H1 (cell line): ENCODE measurements at regions not wholly inside any gene's neighbourhood (a gene's known extent, or its start where the extent isn't known, plus 50 kb on each side); places are given as distances from the start of the nearest gene placed in this dataset.

Experiments used
- CTCF ChIA-PET: fragments of 300-600 bp; sonication (Branson Sonifier 250); formaldehyde crosslinking; loops from one replicate; lab custom pipeline; 2021; ENCODE audit not compliant: partially characterized antibody; lab: Charles Lee
- POLR2A ChIA-PET: fragments of 300-600 bp; sonication (Branson Sonifier 250); formaldehyde crosslinking; loops from one replicate; lab custom pipeline; 2021; ENCODE audit warnings: inconsistent platforms; ENCODE audit not compliant: partially characterized antibody; lab: Charles Lee
- DNase-seq, 2 experiments: peaks; one replicate each; pipeline versions ENCODE4 v3.0.0 to v3.0.0-alpha.2; 2010 to 2022; ENCODE audit warnings: low spot score in 2 of 2, low read depth in 1 of 2, mixed read lengths in 1 of 2
- FAIRE-seq: peaks from 2 replicates; lab custom pipeline; 2011; peaks lifted over from hg19 to GRCh38; lab: Jason Lieb, UNC
- H2AFZ ChIP-seq: 2 replicates; pipeline ENCODE4 v1.8.1; 2012; ENCODE audit warnings: low read length, inconsistent platforms
- H2AK5ac ChIP-seq: 2 replicates; pipeline ENCODE4 v1.6.1; 2013; ENCODE audit warnings: low read depth, low read length
- H2BK120ac ChIP-seq: replicated peaks from 2 replicates; pipeline ENCODE3; 2013; ENCODE audit warnings: low read depth, low read length, inconsistent platforms
- H2BK12ac ChIP-seq: 2 replicates; pipeline ENCODE4 v1.6.1; 2013; ENCODE audit warnings: low read depth, low read length
- H2BK15ac ChIP-seq: 2 replicates; pipeline ENCODE4 v1.6.1; 2013; ENCODE audit warnings: low read length
- H2BK20ac ChIP-seq: 2 replicates; pipeline ENCODE4 v1.6.1; 2013; ENCODE audit warnings: low read length
- H2BK5ac ChIP-seq: 2 replicates; pipeline ENCODE4 v1.6.1; 2013; ENCODE audit warnings: low read depth, low read length
- H3K14ac ChIP-seq: 2 replicates; pipeline ENCODE4 v1.6.1; 2013; ENCODE audit warnings: inconsistent platforms; ENCODE audit not compliant: insufficient read length
- H3K18ac ChIP-seq: 2 replicates; pipeline ENCODE4 v1.6.1; 2013; ENCODE audit warnings: low read length; ENCODE audit errors: extremely low read depth
- H3K23ac ChIP-seq: 2 replicates; pipeline ENCODE4 v1.6.1; 2013; ENCODE audit warnings: inconsistent platforms; ENCODE audit not compliant: insufficient read length
- H3K23me2 ChIP-seq: 2 replicates; pipeline ENCODE4 v1.6.1; 2013; ENCODE audit warnings: low read depth, low read length
- H3K27ac ChIP-seq: 2 replicates; pipeline ENCODE4 v1.6.1; 2011; ENCODE audit warnings: low read depth, low read length, inconsistent platforms
- H3K27me3 ChIP-seq, 4 experiments: replicated peaks in 1 of 4; 1 replicate in 1 of 4; 2 replicates in 3 of 4; pipeline versions ENCODE4 v1.6.1 to v1.8.1; 2011 to 2013; ENCODE audit warnings: low read length in 3 of 4, mild to moderate bottlenecking in 3 of 4, inconsistent platforms in 2 of 4, mixed read lengths in 2 of 4, moderate library complexity in 1 of 4; ENCODE audit not compliant: control insufficient read depth in 3 of 4, insufficient read depth in 3 of 4; ENCODE audit errors: extremely low read depth in 1 of 4
- H3K36me3 ChIP-seq, 4 experiments: 2 replicates each; pipeline versions ENCODE4 v1.6.1 to v1.8.1; 2011 to 2013; ENCODE audit warnings: mild to moderate bottlenecking in 4 of 4, low read length in 3 of 4, moderate library complexity in 2 of 4, control low read depth in 1 of 4, inconsistent platforms in 1 of 4; ENCODE audit not compliant: insufficient read depth in 4 of 4, control insufficient read depth in 2 of 4
- H3K4ac ChIP-seq: replicated peaks from 2 replicates; pipeline ENCODE3; 2013; ENCODE audit warnings: low read length, low read depth, mixed read lengths, inconsistent platforms; ENCODE audit not compliant: insufficient read length
- H3K4me1 ChIP-seq, 4 experiments: replicated peaks in 1 of 4; 1 replicate in 1 of 4; 2 replicates in 3 of 4; pipeline versions ENCODE4 v1.6.1 to v1.8.1; 2011 to 2013; ENCODE audit warnings: low read length in 3 of 4, inconsistent platforms in 2 of 4, mixed read lengths in 1 of 4; ENCODE audit not compliant: insufficient read depth in 4 of 4, control insufficient read depth in 3 of 4
- H3K4me2 ChIP-seq, 2 experiments: 2 replicates each; pipeline versions ENCODE4 v1.6.1 to v1.8.1; 2011 to 2013; ENCODE audit warnings: low read depth in 2 of 2, low read length in 2 of 2, control low read depth in 1 of 2, inconsistent platforms in 1 of 2, mild to moderate bottlenecking in 1 of 2; ENCODE audit not compliant: insufficient read depth in 1 of 2
- H3K4me3 ChIP-seq, 4 experiments: fragments of 200-600, 300-600 bp in 1 of 4; sonication (generic), shearing (Covaris generic), sonication (Bioruptor Twin) in 1 of 4; 2 replicates each; pipeline versions ENCODE4 v1.5.1 to v1.8.1; 2011 to 2016; ENCODE audit warnings: low read length in 4 of 4, low read depth in 3 of 4, control low read depth in 2 of 4, inconsistent platforms in 2 of 4, mild to moderate bottlenecking in 2 of 4, mixed read lengths in 1 of 4, moderate library complexity in 1 of 4; ENCODE audit not compliant: insufficient read depth in 2 of 4; ENCODE audit errors: extremely low read depth in 1 of 4
- H3K56ac ChIP-seq: replicated peaks from 2 replicates; pipeline ENCODE3; 2013; ENCODE audit warnings: low read depth, mild to moderate bottlenecking, mixed read lengths, low read length, inconsistent platforms; ENCODE audit not compliant: insufficient read length
- H3K79me1 ChIP-seq: 2 replicates; pipeline ENCODE4 v1.6.1; 2013; ENCODE audit warnings: low read depth, low read length, control low read depth
- H3K79me2 ChIP-seq, 2 experiments: 2 replicates each; pipeline versions ENCODE4 v1.6.1 to v1.8.1; 2012 to 2013; ENCODE audit warnings: low read length in 2 of 2, mild to moderate bottlenecking in 2 of 2, inconsistent platforms in 1 of 2; ENCODE audit not compliant: insufficient read depth in 2 of 2, control insufficient read depth in 1 of 2
- H3K9ac ChIP-seq, 4 experiments: replicated peaks in 1 of 4; 1 replicate in 1 of 4; 2 replicates in 3 of 4; pipeline versions ENCODE4 v1.6.1 to v1.8.1; 2011 to 2013; ENCODE audit warnings: low read depth in 3 of 4, low read length in 3 of 4, control low read depth in 2 of 4, mild to moderate bottlenecking in 2 of 4, moderate library complexity in 2 of 4, inconsistent platforms in 1 of 4; ENCODE audit errors: extremely low read depth in 1 of 4
- H3K9me3 ChIP-seq, 2 experiments: 2 replicates each; pipeline versions ENCODE4 v1.6.1 to v1.8.1; 2012 to 2013; ENCODE audit warnings: mild to moderate bottlenecking in 2 of 2, moderate library complexity in 2 of 2, control low read depth in 1 of 2, inconsistent platforms in 1 of 2, low read depth in 1 of 2, low read length in 1 of 2, mixed read lengths in 1 of 2; ENCODE audit not compliant: insufficient read depth in 2 of 2
- H4K20me1 ChIP-seq, 2 experiments: replicated peaks in 1 of 2; 2 replicates each; pipeline versions ENCODE3 to v1.8.1; 2011 to 2013; ENCODE audit warnings: inconsistent platforms in 2 of 2, low read length in 2 of 2, mild to moderate bottlenecking in 1 of 2; ENCODE audit not compliant: insufficient read depth in 2 of 2, control insufficient read depth in 1 of 2
- H4K5ac ChIP-seq: 2 replicates; pipeline ENCODE4 v1.6.1; 2013; ENCODE audit warnings: low read length, low read depth, mixed read lengths, inconsistent platforms; ENCODE audit not compliant: insufficient read length
- H4K8ac ChIP-seq: 2 replicates; pipeline ENCODE4 v1.8.0; 2013; ENCODE audit warnings: mild to moderate bottlenecking, moderate library complexity, low read length, inconsistent platforms; ENCODE audit not compliant: insufficient read depth; ENCODE audit errors: extremely low read depth
- H4K91ac ChIP-seq: replicated peaks from 2 replicates; pipeline ENCODE3; 2013; ENCODE audit warnings: low read length, mixed read lengths, inconsistent platforms; ENCODE audit not compliant: insufficient read length
- BRCA1 ChIP-seq: IDR thresholded peaks from 2 replicates; pipeline ENCODE4 v1.6.1; 2012; ENCODE audit warnings: low read depth, low read length, improper control_type of control experiment
- CBX5 ChIP-seq: fragments of 300-800, 300-1000 bp; sonication (generic); IDR thresholded peaks from 2 replicates; pipeline ENCODE4 v1.7.1; 2016; ENCODE audit warnings: antibody characterized with exemption, low read length, low read depth
- CEBPB ChIP-seq: IDR thresholded peaks from 2 replicates; pipeline ENCODE4 v1.6.1; 2012; ENCODE audit warnings: low read depth, low read length
- MAFK ChIP-seq: IDR thresholded peaks from 2 replicates; pipeline ENCODE4 v1.6.1; 2012; ENCODE audit warnings: low read depth, mild to moderate bottlenecking, improper control_type of control experiment, low read length
- NANOG ChIP-seq: IDR thresholded peaks from 2 replicates; pipeline ENCODE4 v1.6.1; 2011; ENCODE audit warnings: low read length, low read depth, mild to moderate bottlenecking, inconsistent platforms; ENCODE audit not compliant: insufficient read depth, poor library complexity, severe bottlenecking
- RBBP5 ChIP-seq: IDR thresholded peaks from 2 replicates; pipeline ENCODE4 v1.7.1; 2012; ENCODE audit warnings: low read depth, mild to moderate bottlenecking, inconsistent platforms, low read length, moderate library complexity, borderline replicate concordance
- RNF2 ChIP-seq: fragments of 200-900, 300-1000 bp; sonication (generic); IDR thresholded peaks from 2 replicates; pipeline ENCODE4 v1.7.1; 2016; ENCODE audit warnings: borderline replicate concordance, low read depth, mild to moderate bottlenecking, antibody characterized with exemption, low read length; ENCODE audit not compliant: poor library complexity, severe bottlenecking; ENCODE audit errors: missing control alignments
- RXRA ChIP-seq: IDR thresholded peaks from 2 replicates; pipeline ENCODE4 v1.6.1; 2011; ENCODE audit warnings: low read depth, mild to moderate bottlenecking, low read length, moderate library complexity; ENCODE audit not compliant: insufficient read depth
- SIRT6 ChIP-seq: IDR thresholded peaks from one replicate; pipeline ENCODE4 v1.7.1; 2012; ENCODE audit warnings: low read length, inconsistent platforms
- TCF12 ChIP-seq: IDR thresholded peaks from 2 replicates; pipeline ENCODE4 v1.6.1; 2011; ENCODE audit warnings: low read depth, mild to moderate bottlenecking, low read length
- WGBS, 2 experiments: shearing (Covaris generic) in 1 of 2; methylation state at CpG; one replicate each; pipeline versions ENCODE4 v1.1.6 to v1.1.7; 2013 to 2015; ENCODE audit warnings: low lambda C conversion rate in 2 of 2, mixed read lengths in 2 of 2, inconsistent platforms in 1 of 2, low coverage in 1 of 2, missing lambda C conversion rate in 1 of 2; ENCODE audit not compliant: insufficient replicate concordance in 2 of 2, insufficient coverage in 1 of 2, insufficient read length in 1 of 2; ENCODE audit errors: extremely low coverage in 1 of 2, missing lambda C conversion rate in 1 of 2; 5-methylcytosine and 5-hydroxymethylcytosine counted together
- TF ChIP-seq, protein P1 (sequence below), 3 experiments: IDR thresholded peaks; 1 replicate in 2 of 3; 2 replicates in 1 of 3; pipeline versions ENCODE4 v1.5.1 to v1.6.1; 2011; ENCODE audit warnings: low read length in 3 of 3, mild to moderate bottlenecking in 3 of 3, inconsistent platforms in 2 of 3, low read depth in 1 of 3, moderate library complexity in 1 of 3; ENCODE audit not compliant: insufficient read depth in 1 of 3; ENCODE audit errors: control extremely low read depth in 1 of 3

DNA sequence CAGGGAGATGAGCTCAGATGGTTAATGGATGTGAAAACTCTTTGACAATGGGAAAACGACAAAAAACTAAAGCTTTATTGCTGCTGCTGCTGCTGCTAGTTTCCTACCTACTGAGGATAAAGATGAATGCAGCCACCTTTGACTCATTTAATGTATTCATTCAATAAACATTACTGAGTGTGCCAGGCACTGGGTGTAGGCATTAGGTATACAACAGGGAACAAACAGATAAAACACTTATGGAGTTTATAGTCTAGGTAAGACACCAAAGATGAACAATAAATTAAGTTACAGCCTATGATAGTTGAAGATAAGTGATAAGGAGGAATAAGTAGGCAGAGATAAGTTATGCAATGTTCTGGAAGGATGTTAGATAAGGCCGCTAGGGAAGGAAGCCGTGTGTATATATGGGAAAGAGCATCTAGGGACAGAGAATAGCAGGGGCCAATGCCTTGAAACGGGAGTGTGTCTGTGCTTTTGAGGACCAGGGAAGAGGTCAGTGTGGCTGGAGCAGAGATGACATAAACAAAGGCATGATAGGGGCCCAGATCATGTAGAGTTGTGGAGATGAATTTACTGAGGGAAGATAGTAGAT is 477.6 kb downstream of the NTRK2 start:
- Histone ChIP-seq H3K9ac (no peak overlapping the region), H3K9me3 (no peaks in the 10 kb centered on the region), H3K4me1 (peaks cover 0 to 6% (median 0%) of the 10 kb centered on the region in 4 experiments; a peak in 1 of 7 replicates), H3K27ac (no peak overlapping the region), H3K79me2 (no peaks in the 10 kb centered on the region), H3K4me3 (no peak overlapping the region), H3K56ac (no peak overlapping the region), H3K23me2 (no peaks in the 10 kb centered on the region), H3K23ac (no peak overlapping the region), H3K27me3 (no peaks in the 10 kb centered on the region), H3K79me1 (no peaks in the 10 kb centered on the region), H2BK120ac (no peak overlapping the region), H3K4me2 (no peak overlapping the region), H2BK5ac (no peak overlapping the region), H4K20me1 (no peaks in the 10 kb centered on the region), H2BK12ac (no peak overlapping the region), H3K4ac (no peak overlapping the region), H3K36me3 (no peaks in the 10 kb centered on the region), H2BK20ac (no peak overlapping the region), H3K18ac (no peak overlapping the region), H4K5ac (no peak overlapping the region), H4K8ac (no peak overlapping the region), H2BK15ac (no peak overlapping the region), H3K14ac (no peak overlapping the region), H2AK5ac (no peak overlapping the region), H2AFZ (no peak overlapping the region), H4K91ac (no peak overlapping the region)
- DNase-seq (no peak), FAIRE-seq (no peak)
- CTCF ChIA-PET, result interaction anchor here (0.6 to 4.1 kb wide), 4 partner anchors 8 to 180 kb away, joined by 3 to 21 read pairs (median 4); no protein-coding TSS in a partner anchor
- WGBS, 2 experiments, result 96% methylated on average over 4 of the region's 4 CpGs; no CpG with 5 or more reads in 1 of the 2 experiments
- POLR2A ChIA-PET, result no interaction called here
- TF ChIP-seq NANOG (no peak), SIRT6 (no peak), CBX5 (no peak), TCF12 (no peak), RNF2 (no peak), RXRA (no peak), RBBP5 (no peak), CEBPB (no peak), BRCA1 (no peak), MAFK (no peak)
- TF ChIP-seq, protein P1, sequence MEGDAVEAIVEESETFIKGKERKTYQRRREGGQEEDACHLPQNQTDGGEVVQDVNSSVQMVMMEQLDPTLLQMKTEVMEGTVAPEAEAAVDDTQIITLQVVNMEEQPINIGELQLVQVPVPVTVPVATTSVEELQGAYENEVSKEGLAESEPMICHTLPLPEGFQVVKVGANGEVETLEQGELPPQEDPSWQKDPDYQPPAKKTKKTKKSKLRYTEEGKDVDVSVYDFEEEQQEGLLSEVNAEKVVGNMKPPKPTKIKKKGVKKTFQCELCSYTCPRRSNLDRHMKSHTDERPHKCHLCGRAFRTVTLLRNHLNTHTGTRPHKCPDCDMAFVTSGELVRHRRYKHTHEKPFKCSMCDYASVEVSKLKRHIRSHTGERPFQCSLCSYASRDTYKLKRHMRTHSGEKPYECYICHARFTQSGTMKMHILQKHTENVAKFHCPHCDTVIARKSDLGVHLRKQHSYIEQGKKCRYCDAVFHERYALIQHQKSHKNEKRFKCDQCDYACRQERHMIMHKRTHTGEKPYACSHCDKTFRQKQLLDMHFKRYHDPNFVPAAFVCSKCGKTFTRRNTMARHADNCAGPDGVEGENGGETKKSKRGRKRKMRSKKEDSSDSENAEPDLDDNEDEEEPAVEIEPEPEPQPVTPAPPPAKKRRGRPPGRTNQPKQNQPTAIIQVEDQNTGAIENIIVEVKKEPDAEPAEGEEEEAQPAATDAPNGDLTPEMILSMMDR (IDR thresholded peaks at IDR 0.05; ENCODE audit: control extremely low read depth in 1 of 3, insufficient read depth in 1 of 3, low read depth in 1 of 3, low read length in 3 of 3), result no peak
